ENCODE measurements at regions not wholly inside any gene's neighbourhood (a gene's known extent, or its start where the extent isn't known, plus 50 kb on each side); places are given as distances from the start of the nearest gene placed in this dataset.

GRCh38 chr3:106333911-106334618 lies 465.3 kb upstream of the CBLB start:
- peak; percentile 59 for DNase-seq (ENCODE audit: low read depth)
- H3K4me3 ChIP-seq (ENCODE audit: low read depth, low read length) = no peak overlapping the region
- TF ChIP-seq, protein P1, sequence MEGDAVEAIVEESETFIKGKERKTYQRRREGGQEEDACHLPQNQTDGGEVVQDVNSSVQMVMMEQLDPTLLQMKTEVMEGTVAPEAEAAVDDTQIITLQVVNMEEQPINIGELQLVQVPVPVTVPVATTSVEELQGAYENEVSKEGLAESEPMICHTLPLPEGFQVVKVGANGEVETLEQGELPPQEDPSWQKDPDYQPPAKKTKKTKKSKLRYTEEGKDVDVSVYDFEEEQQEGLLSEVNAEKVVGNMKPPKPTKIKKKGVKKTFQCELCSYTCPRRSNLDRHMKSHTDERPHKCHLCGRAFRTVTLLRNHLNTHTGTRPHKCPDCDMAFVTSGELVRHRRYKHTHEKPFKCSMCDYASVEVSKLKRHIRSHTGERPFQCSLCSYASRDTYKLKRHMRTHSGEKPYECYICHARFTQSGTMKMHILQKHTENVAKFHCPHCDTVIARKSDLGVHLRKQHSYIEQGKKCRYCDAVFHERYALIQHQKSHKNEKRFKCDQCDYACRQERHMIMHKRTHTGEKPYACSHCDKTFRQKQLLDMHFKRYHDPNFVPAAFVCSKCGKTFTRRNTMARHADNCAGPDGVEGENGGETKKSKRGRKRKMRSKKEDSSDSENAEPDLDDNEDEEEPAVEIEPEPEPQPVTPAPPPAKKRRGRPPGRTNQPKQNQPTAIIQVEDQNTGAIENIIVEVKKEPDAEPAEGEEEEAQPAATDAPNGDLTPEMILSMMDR (IDR thresholded peaks at IDR 0.05; ENCODE audit: insufficient read depth, low read length) = no peak

- TF ChIP-seq, protein P1 (IDR thresholded peaks at IDR 0.05; ENCODE audit: insufficient read depth, low read length) = no peak
- no peak overlapping the region for H3K4me3 ChIP-seq (ENCODE audit: low read depth, low read length)
- DNase-seq (ENCODE audit: low read depth) = no peak
These were observed 467.8 kb upstream of the CBLB start for GRCh38 chr3:106336619-106337018.

GRCh38 chr3:106337116-106337515 lies 468.3 kb upstream of the CBLB start:
- TF ChIP-seq, protein P1 (IDR thresholded peaks at IDR 0.05; ENCODE audit: insufficient read depth, low read length) = no peak
- no peak for DNase-seq (ENCODE audit: low read depth)
- no peak overlapping the region for H3K4me3 ChIP-seq (ENCODE audit: low read depth, low read length)

- no peak overlapping the region for H3K4me3 ChIP-seq (ENCODE audit: low read depth, low read length)
- TF ChIP-seq, protein P1 (IDR thresholded peaks at IDR 0.05; ENCODE audit: insufficient read depth, low read length) = no peak
- no peak for DNase-seq (ENCODE audit: low read depth)
These were observed 469.9 kb upstream of the CBLB start for GRCh38 chr3:106338582-106339214.

DNA sequence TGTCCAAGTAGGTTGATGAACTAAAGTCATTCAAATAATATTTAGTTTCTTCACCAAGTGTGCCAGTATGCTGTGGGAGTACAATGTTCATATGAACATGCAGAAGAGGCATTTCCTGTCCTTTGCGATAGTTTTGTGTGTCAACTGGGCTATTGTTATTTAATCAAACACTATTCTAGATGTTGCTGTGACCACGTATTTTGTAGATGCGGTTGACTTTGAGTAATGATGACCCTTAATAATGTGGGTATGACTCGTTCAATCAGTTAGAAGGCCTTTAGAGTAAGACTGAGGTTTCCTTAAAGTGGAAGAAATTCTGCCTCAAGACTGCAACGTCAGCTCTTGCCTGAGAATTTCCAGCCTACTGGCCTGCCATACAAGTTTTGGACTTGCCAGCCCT lies 470.7 kb upstream of the CBLB start:
- DNase-seq (ENCODE audit: low read depth) = peak; percentile 22
- no peak overlapping the region for H3K4me3 ChIP-seq (ENCODE audit: low read depth, low read length)
- TF ChIP-seq, protein P1 (IDR thresholded peaks at IDR 0.05; ENCODE audit: insufficient read depth, low read length) = no peak

DNA sequence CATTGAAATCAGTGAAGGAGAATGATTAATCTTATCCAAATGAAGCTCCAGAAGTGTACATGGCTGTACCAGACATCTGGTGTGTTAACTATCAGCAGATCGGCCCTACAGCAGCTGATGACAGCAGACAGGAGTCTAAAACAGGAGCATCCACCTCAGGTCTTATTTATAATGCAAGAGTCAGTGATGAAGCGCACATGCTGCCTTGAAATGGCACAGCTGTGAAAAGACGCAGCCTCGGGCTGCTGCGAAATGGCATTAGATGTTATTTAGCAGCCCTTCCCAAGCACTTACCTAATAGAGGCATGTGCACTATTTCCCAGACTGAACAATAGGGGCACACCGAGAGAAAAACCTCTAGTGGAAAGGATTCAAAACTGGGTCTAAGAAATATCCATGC lies 472.3 kb upstream of the CBLB start:
- TF ChIP-seq, protein P1 (IDR thresholded peaks at IDR 0.05; ENCODE audit: insufficient read depth, low read length) = no peak
- no peak overlapping the region for H3K4me3 ChIP-seq (ENCODE audit: low read depth, low read length)
- peak; percentile 19 for DNase-seq (ENCODE audit: low read depth)
